VCaP (cell line): ENCODE measurements at regions not wholly inside any gene's neighbourhood (a gene's known extent, or its start where the extent isn't known, plus 50 kb on each side); places are given as distances from the start of the nearest gene placed in this dataset.

Experiments
- H3K27ac ChIP-seq: fragments of 450-650 bp; 2 replicates; pipeline ENCODE4 v1.5.1; 2017
- TF ChIP-seq, protein P1 (sequence below): fragments of 450-650 bp; conservative IDR thresholded peaks from 2 replicates; pipeline ENCODE4 v1.5.1; 2017; ENCODE audit warnings: mild to moderate bottlenecking, moderate library complexity

DNA sequence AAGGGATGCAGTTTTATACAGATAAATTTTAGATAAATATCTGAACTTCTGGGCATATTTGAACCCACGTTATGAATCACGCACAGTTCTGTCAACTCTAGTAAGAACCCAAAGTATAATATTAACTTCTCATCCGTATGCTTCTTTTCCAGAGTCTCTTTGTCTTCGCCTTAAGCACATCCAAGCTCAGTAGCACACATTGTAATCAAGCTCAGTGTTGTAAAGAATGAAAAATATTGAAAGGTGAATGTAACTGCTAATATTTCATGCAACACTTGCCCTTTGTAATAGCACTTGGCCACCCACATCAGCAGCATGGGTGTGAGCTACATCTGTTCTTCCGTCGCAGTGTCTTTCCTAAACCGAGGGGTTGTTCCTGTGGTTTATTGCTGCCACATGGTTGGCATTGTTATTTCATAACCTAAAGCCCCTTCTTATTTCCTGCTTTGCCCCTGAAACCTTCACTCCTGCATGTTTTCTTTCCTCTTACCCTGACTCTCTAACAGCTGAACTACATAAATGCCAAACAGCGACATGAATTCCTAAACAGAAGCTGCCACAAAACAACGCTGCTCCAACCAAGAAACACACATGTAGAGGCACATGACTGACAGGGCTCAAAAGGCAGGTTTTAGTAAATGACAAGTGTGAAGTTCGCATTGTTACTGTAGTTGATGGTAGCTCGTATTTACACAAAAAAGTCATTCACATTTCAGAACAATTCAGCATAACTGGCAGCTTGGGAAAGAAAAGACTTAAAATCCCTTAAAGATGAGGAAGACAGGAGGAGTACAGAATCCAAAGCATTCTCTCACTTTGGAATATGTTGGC, 190.1 kb upstream of the MEF2C start:
- TF ChIP-seq, protein P1, sequence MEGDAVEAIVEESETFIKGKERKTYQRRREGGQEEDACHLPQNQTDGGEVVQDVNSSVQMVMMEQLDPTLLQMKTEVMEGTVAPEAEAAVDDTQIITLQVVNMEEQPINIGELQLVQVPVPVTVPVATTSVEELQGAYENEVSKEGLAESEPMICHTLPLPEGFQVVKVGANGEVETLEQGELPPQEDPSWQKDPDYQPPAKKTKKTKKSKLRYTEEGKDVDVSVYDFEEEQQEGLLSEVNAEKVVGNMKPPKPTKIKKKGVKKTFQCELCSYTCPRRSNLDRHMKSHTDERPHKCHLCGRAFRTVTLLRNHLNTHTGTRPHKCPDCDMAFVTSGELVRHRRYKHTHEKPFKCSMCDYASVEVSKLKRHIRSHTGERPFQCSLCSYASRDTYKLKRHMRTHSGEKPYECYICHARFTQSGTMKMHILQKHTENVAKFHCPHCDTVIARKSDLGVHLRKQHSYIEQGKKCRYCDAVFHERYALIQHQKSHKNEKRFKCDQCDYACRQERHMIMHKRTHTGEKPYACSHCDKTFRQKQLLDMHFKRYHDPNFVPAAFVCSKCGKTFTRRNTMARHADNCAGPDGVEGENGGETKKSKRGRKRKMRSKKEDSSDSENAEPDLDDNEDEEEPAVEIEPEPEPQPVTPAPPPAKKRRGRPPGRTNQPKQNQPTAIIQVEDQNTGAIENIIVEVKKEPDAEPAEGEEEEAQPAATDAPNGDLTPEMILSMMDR: no peak
- no peak overlapping the region for H3K27ac ChIP-seq

DNA sequence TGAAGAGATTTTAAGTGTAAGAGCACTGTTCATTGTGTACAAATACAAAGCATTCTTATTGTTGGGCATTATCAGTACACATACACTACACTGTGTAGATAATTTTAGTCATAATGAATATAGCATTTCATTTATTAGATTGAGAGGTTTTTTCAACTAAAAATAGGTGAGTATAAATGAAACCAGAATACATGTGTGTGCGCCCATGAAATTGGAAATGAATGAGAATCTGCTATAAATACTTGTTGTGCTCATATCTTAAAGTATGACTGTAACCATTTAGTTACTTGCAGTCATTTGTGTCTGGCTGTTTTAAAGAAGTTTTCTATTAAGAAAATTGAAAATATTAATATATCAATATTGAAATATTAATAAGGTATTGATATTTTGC, 189.0 kb upstream of the MEF2C start:
- TF ChIP-seq, protein P1: no peak
- no peak overlapping the region for H3K27ac ChIP-seq

DNA sequence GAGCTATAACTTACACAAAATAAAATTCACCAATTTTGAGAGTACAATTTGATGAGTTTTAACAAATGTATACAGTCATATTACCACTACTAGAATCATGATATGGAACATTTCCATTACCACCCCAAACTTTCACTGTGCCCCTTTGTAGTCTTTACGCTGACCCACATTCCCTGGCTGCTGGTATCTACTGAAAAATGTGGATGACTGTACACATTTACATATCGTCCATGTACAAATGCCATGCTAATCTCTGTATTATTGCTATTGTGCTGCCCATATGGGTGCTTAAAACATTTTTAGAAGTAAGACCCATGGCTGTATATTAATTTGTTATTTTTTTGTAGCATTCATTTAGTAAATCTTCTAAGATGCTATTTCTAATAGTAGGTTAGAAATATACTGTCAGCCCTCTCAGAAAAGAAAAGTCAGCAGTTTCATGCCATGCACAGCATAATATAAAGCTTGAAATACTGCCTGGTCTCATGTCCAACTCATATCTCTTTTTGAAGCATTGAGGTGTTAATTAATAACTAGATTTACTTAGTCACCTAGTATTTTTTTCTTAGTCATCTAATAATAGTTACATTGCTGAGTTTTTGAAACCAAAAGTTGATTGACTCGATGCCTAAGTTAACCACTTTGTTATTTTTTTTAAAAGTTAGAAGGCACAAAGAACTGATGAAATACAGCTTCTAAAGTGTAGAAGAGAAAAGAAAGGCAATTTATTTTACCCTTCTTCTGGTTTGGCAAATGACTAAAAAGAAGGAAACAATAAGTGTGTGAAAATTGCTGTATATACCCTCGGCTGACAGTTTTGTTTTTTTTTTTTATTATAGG, 188.3 kb upstream of the MEF2C start:
- TF ChIP-seq, protein P1: no peak
- H3K27ac ChIP-seq: no peak overlapping the region

DNA sequence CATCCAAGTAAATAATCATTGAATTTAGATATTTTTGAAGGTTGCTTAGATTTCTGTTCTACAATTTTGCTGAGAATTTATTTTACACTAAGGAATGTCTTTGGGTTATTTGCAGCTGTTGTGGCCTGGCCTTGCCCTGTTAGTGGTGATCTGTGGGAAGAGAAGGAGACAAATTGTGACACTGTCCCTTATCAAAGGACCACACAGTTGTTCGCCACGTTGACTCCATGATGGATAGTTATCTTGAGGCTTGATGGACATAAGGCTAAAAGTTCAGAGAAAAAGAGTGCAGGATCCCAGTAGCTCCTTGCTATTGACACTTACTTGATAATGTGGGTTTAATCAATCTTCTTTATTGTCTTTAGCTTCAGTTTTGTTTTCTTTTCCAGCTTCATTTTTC, 186.6 kb upstream of the MEF2C start:
- H3K27ac ChIP-seq: no peak overlapping the region
- TF ChIP-seq, protein P1: no peak

DNA sequence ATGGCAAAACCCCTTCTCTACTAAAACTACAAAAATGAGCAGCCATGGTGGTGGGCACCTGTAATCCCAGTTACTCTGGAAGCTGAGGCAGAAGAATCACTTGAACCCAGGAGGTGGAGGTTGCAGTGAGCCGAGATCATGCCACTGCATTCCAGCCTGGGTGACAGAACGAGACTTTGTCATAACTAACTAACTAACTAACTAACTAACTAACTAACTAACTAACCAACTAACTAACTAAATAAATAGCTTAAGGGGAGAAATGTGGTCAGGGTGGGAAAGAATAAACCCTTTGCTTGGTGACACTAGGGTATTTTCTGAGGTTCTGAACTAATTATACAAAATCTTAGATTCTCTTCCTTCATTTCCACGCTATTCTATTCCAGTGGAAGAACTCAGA, 184.4 kb upstream of the MEF2C start:
- TF ChIP-seq, protein P1: no peak

DNA sequence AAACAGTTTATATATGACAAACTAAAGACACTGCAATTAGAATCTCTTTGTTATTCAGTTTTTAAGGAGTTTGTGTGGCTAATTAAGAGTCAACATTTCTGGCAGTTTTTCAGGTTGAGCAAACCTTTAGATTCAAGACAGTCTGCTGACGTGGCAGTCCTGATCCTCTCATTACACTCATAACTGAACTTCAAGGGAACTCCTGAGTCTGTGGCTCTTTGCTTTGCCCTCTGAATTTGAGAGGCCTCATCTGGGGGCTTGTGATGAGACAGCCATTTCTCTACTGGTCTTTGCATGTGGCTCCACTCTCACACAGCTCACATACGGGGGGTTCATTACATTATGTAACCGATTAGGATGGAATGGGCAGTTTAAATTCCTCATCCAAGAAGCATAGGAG, 182.9 kb upstream of the MEF2C start:
- no peak overlapping the region for H3K27ac ChIP-seq
- TF ChIP-seq, protein P1: no peak

More for the DNA sequence above, 184.4 kb upstream of the MEF2C start:
- no peak overlapping the region for H3K27ac ChIP-seq

DNA sequence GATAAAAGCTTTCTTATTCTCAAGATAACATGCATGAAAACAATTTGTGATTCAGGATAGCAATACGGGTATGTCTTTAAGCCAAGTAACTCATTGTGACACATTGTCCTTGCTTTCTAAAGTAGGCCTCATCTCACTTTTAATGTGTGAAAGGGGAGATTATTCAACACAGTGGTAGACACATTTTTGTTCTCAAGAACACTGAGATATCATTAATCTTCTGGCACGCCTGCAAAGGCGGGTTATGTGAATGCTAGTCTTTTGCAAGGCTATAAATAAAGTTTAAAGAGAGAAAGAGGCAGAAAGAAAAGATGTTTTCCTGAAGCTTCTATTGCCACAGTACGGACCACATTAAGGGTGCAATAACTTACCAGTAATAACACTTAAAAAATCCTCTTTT, 181.8 kb upstream of the MEF2C start:
- TF ChIP-seq, protein P1: no peak
- H3K27ac ChIP-seq: no peak overlapping the region
